D721Med (cell line): ENCODE measurements at regions not wholly inside any gene's neighbourhood (a gene's known extent, or its start where the extent isn't known, plus 50 kb on each side); places are given as distances from the start of the nearest gene placed in this dataset.
"Not testable (repeated sequence)": the region's sequence is repeated elsewhere in the genome, so short reads cannot be mapped to it uniquely, and the experiment has no call there.

Experiments
- DNase-seq: peaks from one replicate; pipeline ENCODE4 v3.0.0; 2011; ENCODE audit warnings: low spot score; ENCODE audit not compliant: insufficient read length
- FAIRE-seq: peaks from 2 replicates; lab custom pipeline; 2011; peaks lifted over from hg19 to GRCh38; lab: Jason Lieb, UNC
- TF ChIP-seq, protein P1 (sequence below): IDR thresholded peaks from 2 replicates; pipeline ENCODE4 v1.5.1; 2012; ENCODE audit warnings: mild to moderate bottlenecking, control low read depth; ENCODE audit not compliant: insufficient read depth; ENCODE audit errors: missing control alignments

DNA sequence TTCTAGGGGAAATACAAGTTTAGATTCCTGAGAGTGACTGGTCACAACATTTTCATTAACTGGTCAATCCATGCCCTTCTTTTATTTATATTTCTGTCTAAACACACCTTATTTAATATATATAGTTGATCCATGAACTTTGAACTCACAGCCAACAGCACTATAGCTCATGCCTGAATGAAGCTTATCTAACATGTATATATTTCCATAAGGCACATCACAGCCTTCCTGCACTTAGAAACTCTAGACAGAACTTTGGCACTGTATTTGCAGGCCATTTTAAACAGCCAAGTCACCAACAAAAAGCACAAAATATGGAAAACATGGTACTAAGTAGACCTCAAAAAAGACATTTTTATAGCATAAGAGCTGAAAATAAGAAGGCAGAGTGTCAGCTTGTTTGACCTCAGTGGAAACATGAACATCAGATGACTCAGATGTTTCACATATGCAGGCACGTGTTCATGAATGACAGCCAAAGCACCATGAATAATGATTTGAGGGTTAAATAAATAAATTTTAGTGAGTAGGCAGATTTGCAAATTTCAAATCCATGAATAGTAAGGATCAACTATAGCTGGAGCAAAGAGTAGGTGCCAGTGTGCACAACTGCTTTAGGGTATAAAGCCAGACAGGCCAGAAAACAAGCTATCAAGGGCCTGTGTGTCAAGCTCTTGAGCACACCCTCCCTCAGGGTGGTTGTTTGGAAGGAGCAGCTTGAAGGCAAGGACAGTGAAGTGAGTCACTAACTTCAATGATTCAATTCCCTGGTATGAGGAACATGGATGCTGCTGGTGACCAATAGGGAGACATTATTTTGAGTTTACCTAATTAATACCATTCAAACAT is 88.9 kb upstream of the NT5E start:
- no peak for DNase-seq
- no peak for FAIRE-seq
- TF ChIP-seq, protein P1, sequence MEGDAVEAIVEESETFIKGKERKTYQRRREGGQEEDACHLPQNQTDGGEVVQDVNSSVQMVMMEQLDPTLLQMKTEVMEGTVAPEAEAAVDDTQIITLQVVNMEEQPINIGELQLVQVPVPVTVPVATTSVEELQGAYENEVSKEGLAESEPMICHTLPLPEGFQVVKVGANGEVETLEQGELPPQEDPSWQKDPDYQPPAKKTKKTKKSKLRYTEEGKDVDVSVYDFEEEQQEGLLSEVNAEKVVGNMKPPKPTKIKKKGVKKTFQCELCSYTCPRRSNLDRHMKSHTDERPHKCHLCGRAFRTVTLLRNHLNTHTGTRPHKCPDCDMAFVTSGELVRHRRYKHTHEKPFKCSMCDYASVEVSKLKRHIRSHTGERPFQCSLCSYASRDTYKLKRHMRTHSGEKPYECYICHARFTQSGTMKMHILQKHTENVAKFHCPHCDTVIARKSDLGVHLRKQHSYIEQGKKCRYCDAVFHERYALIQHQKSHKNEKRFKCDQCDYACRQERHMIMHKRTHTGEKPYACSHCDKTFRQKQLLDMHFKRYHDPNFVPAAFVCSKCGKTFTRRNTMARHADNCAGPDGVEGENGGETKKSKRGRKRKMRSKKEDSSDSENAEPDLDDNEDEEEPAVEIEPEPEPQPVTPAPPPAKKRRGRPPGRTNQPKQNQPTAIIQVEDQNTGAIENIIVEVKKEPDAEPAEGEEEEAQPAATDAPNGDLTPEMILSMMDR, result no peak

- no peak for DNase-seq
Observed at GRCh38 chr6:85357651-85358050, 92.2 kb upstream of the NT5E start.

GRCh38 chr6:85356743-85357142 is 93.1 kb upstream of the NT5E start:
- not testable (repeated sequence) for FAIRE-seq, DNase-seq

More at GRCh38 chr6:85357651-85358050, 92.2 kb upstream of the NT5E start:
- TF ChIP-seq, protein P1, result no peak
- FAIRE-seq, result no peak

DNA sequence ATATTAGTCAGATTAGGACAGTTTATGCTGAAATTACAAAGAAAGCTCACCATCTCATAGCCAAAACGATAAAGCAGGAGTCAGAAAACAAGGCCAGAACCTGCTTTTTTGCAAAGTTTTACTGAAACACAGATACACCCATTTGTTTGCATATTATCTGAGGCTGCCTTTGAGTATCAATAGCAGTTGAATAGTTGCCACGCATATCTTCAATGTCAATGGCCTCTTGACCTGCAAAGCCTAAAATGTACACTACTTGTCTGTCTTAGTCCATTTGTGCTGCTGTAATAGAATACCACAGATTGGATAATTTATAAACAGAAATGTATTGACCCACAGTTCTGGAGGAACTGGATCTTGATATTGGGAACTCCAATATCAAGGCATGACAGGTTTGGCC is 94.1 kb upstream of the NT5E start:
- FAIRE-seq, result no peak
- TF ChIP-seq, protein P1, result no peak
- DNase-seq, result no peak

DNA sequence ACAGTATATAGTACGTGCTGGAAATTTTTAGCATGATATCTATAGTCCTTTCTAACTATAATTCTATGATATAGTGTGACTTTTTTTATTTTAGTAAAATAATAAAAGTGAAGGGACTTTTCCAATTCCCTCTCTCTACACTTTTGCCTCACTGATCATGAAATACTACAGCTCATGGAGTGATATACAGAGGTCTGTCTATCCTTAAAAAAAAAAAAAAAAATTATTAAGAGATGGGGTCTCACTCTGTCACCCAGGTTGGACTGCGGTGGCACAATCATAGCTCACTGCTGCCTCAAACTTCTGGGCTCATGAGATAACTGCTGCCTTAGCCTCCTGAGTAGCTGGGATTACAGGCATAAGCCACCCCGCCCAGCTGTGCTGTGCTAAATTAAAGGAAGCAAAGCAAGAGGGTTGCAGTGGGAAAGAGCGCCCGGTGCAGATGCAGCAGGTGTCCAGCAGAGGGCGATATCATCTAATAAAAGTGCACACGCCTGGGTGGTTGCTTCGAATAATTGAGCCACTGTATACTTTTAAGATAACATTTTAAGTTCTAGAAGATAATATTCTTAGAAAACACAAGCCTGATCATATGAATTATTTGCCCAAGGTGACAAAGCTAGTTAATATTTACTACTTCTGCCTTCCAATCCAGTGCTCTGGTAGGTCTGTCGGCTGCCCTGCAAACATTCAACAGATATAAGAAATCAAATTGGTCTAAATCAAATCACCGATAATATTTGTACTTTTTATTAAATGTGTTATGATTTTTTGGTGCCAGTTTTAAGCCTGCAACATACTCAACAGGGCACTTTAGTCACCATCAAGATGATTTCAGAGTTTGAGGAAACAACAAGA is 94.9 kb upstream of the NT5E start:
- peak; percentile 11 for DNase-seq
- TF ChIP-seq, protein P1, result peak; percentile 81
- no peak for FAIRE-seq

DNA sequence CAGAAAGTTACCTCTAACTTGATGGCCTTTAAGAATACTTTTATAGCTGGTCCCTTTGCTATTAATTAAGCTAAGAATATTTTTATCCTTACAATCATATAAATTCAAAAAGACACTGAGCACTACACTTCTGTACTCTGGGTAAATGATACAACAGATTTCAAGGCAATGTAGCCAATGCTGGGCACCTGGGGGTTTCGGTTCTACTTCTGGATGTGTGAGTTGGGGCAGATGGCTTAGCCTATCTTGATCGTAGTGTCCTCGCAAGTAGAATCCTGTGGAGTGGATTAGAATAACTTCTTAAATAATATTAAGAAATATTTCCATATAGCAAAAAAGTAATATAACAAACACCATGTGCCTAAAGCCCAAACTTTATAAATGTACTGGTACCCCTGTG is 96.9 kb upstream of the NT5E start:
- DNase-seq (no peak), FAIRE-seq (no peak)
- TF ChIP-seq, protein P1, result no peak

- TF ChIP-seq, protein P1, result peak; percentile 45
- FAIRE-seq, result no peak
- DNase-seq, result no peak
Observed at GRCh38 chr6:85348643-85349042, 101.2 kb upstream of the NT5E start.
